HCT116 (cell line): ENCODE measurements at regions not wholly inside any gene's neighbourhood (a gene's known extent, or its start where the extent isn't known, plus 50 kb on each side); places are given as distances from the start of the nearest gene placed in this dataset.

ENCODE experiments used
- ATAC-seq: fragments of 200-7000 bp; cut with Tn5 transposase; 2 replicates; pipeline ENCODE4 v1.9.1; 2020; ENCODE audit warnings: mild to moderate bottlenecking, moderate library complexity
- BruUV-seq: library from RNA; stranded (reverse); fragments of 400-500 nt; replicated peaks from 2 replicates; lab custom pipeline; 2021; lab: Mats Ljungman, UMichigan
- CTCF ChIA-PET: fragments of 300-600 bp; sonication (Branson Sonifier 250); formaldehyde crosslinking; loops from one replicate; lab custom pipeline; 2021; ENCODE audit warnings: antibody characterized with exemption; lab: Charles Lee
- POLR2A ChIA-PET: fragments of 300-600, 350-600 bp; sonication (Branson Sonifier 250); formaldehyde crosslinking; loops from one replicate; lab custom pipeline; 2021; ENCODE audit warnings: antibody characterized with exemption; lab: Charles Lee
- RAD21 ChIA-PET, 2 experiments: fragments of 300-600 bp; sonication (Branson Sonifier 250); formaldehyde crosslinking; loops; one replicate each; lab custom pipeline; 2023; ENCODE audit warnings: low total read pairs in 2 of 2; ENCODE audit not compliant: uncharacterized antibody in 2 of 2, unreplicated experiment in 2 of 2, low non-redundant PET in 1 of 2; lab: Charles Lee
- DNase-seq: peaks from one replicate; pipeline ENCODE4 v3.0.0-alpha.2; 2010; ENCODE audit warnings: low read depth, low spot score
- H2AFZ ChIP-seq: fragments of 200-600 bp; shearing (Covaris generic), sonication (generic); 2 replicates; pipeline ENCODE4 v1.6.1; 2017; ENCODE audit warnings: low read depth, mixed run types, mixed read lengths, antibody characterized with exemption, low read length; ENCODE audit not compliant: poor library complexity, severe bottlenecking
- H3K27ac ChIP-seq: 2 replicates; pipeline ENCODE4 v1.5.1; 2012; ENCODE audit warnings: low read depth, low read length
- H3K27me3 ChIP-seq: fragments of 200-600 bp; sonication (generic); 2 replicates; pipeline ENCODE4 v1.6.1; 2016; ENCODE audit warnings: mixed run types, low read length, mixed read lengths; ENCODE audit not compliant: insufficient read depth
- H3K36me3 ChIP-seq, 2 experiments: fragments of 200-500 bp in 1 of 2; fragments of 200-600 bp in 1 of 2; sonication (Bioruptor generic) in 1 of 2; sonication (generic) in 1 of 2; 2 replicates each; pipeline versions ENCODE4 v1.5.1 to v1.6.1; 2014 to 2016; ENCODE audit warnings: low read length in 2 of 2, inconsistent platforms in 1 of 2, mixed read lengths in 1 of 2, mixed run types in 1 of 2; ENCODE audit not compliant: insufficient read depth in 2 of 2, control insufficient read depth in 1 of 2
- H3K4me1 ChIP-seq, 2 experiments: fragments of 200-600 bp in 1 of 2; sonication (generic) in 1 of 2; 2 replicates each; pipeline versions ENCODE4 v1.5.1 to v1.6.1; 2012 to 2017; ENCODE audit warnings: low read length in 2 of 2, inconsistent platforms in 1 of 2, mild to moderate bottlenecking in 1 of 2, mixed read lengths in 1 of 2, mixed run types in 1 of 2, moderate library complexity in 1 of 2; ENCODE audit not compliant: insufficient read depth in 2 of 2, control insufficient read depth in 1 of 2
- H3K4me2 ChIP-seq: fragments of 200-600 bp; sonication (generic); 2 replicates; pipeline ENCODE4 v1.6.1; 2017; ENCODE audit warnings: mixed run types, low read length, mixed read lengths
- H3K4me3 ChIP-seq, 2 experiments: fragments of 200-600 bp in 1 of 2; sonication (generic) in 1 of 2; replicated peaks in 1 of 2; 2 replicates each; pipeline ENCODE4 v1.5.1; 2011 to 2016; ENCODE audit warnings: low read length in 2 of 2, control low read depth in 1 of 2, low read depth in 1 of 2, mild to moderate bottlenecking in 1 of 2, mixed read lengths in 1 of 2, mixed run types in 1 of 2
- H3K79me2 ChIP-seq: fragments of 200-600 bp; sonication (generic); 2 replicates; pipeline ENCODE4 v1.6.1; 2017; ENCODE audit warnings: mild to moderate bottlenecking, mixed run types, low read length, moderate library complexity, mixed read lengths; ENCODE audit not compliant: insufficient read depth
- H3K9ac ChIP-seq: fragments of 200-600 bp; sonication (generic); 2 replicates; pipeline ENCODE4 v1.6.1; 2016; ENCODE audit warnings: low read length, mixed read lengths
- H3K9me2 ChIP-seq: fragments of 200-600 bp; sonication (generic), shearing (Covaris generic); 2 replicates; pipeline ENCODE4 v1.6.1; 2017; ENCODE audit warnings: mixed run types, mild to moderate bottlenecking, moderate library complexity; ENCODE audit not compliant: insufficient read depth
- H3K9me3 ChIP-seq, 2 experiments: fragments of 200-500 bp in 1 of 2; fragments of 200-600 bp in 1 of 2; sonication (Bioruptor generic) in 1 of 2; sonication (generic) in 1 of 2; 2 replicates each; pipeline ENCODE4 v1.6.1; 2014 to 2017; ENCODE audit warnings: low read length in 2 of 2, mixed read lengths in 2 of 2, inconsistent platforms in 1 of 2, low read depth in 1 of 2, mild to moderate bottlenecking in 1 of 2, mixed run types in 1 of 2, moderate library complexity in 1 of 2; ENCODE audit not compliant: control insufficient read depth in 1 of 2, insufficient read depth in 1 of 2
- H4K20me1 ChIP-seq: fragments of 200-600 bp; sonication (generic), shearing (Covaris generic); 2 replicates; pipeline ENCODE4 v1.6.1; 2017; ENCODE audit warnings: mixed run types, mild to moderate bottlenecking, moderate library complexity; ENCODE audit not compliant: insufficient read depth
- CBX3 ChIP-seq: IDR thresholded peaks from 2 replicates; pipeline ENCODE4 v1.6.1; 2012; ENCODE audit warnings: low read depth
- CEBPB ChIP-seq: IDR thresholded peaks from 2 replicates; pipeline ENCODE4 v1.6.1; 2012; ENCODE audit warnings: low read depth
- EGR1 ChIP-seq: IDR thresholded peaks from 2 replicates; pipeline ENCODE4 v1.6.1; 2012; ENCODE audit warnings: low read depth
- EZH2phosphoT487 ChIP-seq: fragments of 200-600 bp; IDR thresholded peaks from 2 replicates; pipeline ENCODE4 v1.6.1; 2018; ENCODE audit warnings: antibody characterized with exemption, borderline replicate concordance
- FOSL1 ChIP-seq: IDR thresholded peaks from 2 replicates; pipeline ENCODE4 v1.6.1; 2012; ENCODE audit warnings: low read depth
- POLR2A ChIP-seq: IDR thresholded peaks from 2 replicates; pipeline ENCODE4 v1.7.0; 2011; ENCODE audit warnings: borderline replicate concordance; ENCODE audit not compliant: insufficient read depth, insufficient read length; ENCODE audit errors: extremely low read depth
- POLR2AphosphoS5 ChIP-seq: IDR thresholded peaks from 2 replicates; pipeline ENCODE4 v1.6.1; 2011; ENCODE audit warnings: mild to moderate bottlenecking, low read depth, low read length, moderate library complexity
- RAD21 ChIP-seq: IDR thresholded peaks from 2 replicates; pipeline ENCODE4 v1.6.1; 2012; ENCODE audit warnings: low read depth, mild to moderate bottlenecking
- SIN3A ChIP-seq: IDR thresholded peaks from 2 replicates; pipeline ENCODE4 v1.6.1; 2012; ENCODE audit warnings: low read depth
- SRF ChIP-seq: IDR thresholded peaks from 2 replicates; pipeline ENCODE4 v1.6.1; 2012; ENCODE audit warnings: low read depth
- ZNF274 ChIP-seq: fragments of 200-500 bp; sonication (Bioruptor generic); IDR thresholded peaks from 2 replicates; pipeline ENCODE4 v1.6.1; 2014; ENCODE audit warnings: mild to moderate bottlenecking, low read depth, low read length, inconsistent platforms
- intact Hi-C: fragments of 100-400 bp; cut with micrococcal nuclease; formaldehyde crosslinking; loops from 2 replicates; pipeline ENCODE4 v1.10.0; 2022
- TF ChIP-seq, protein P1 (sequence below): IDR thresholded peaks from 2 replicates; pipeline ENCODE4 v1.6.1; 2012; ENCODE audit warnings: low read depth
- TF ChIP-seq, protein P2 (sequence below): IDR thresholded peaks from 2 replicates; pipeline ENCODE4 v1.6.1; 2011; ENCODE audit warnings: mild to moderate bottlenecking, low read length, moderate library complexity; ENCODE audit not compliant: insufficient replicate concordance; ENCODE audit errors: extremely low read depth
- TF ChIP-seq, protein P3 (sequence below), 3 experiments: fragments of 200-600 bp in 1 of 3; sonication (generic) in 1 of 3; IDR thresholded peaks in 2 of 3; conservative IDR thresholded peaks in 1 of 3; 2 replicates each; pipeline ENCODE4 v1.5.1; 2012 to 2017; ENCODE audit warnings: low read depth in 2 of 3, low read length in 2 of 3, antibody characterized with exemption in 1 of 3, borderline replicate concordance in 1 of 3, control low read depth in 1 of 3, mild to moderate bottlenecking in 1 of 3, mixed read lengths in 1 of 3, mixed run types in 1 of 3, moderate library complexity in 1 of 3; ENCODE audit not compliant: insufficient read depth in 1 of 3

DNA sequence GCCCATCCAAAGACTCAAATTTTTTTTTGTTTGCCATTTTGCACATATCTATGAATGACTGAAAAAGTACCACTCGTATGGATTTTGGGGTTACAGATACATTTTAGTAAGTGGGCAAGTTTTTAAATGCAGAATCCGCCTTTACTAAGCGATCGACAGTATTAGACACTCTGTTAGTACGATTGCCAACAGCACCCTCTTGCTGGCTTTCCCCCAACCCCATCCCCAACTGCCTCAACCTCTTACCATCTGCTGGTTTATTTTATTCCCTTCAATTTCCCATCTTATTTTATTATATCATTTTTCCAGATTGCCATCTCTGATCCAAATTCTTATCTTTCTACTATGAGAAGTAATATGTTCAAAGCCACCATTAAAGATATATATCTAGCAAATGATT, 244.8 kb downstream of the LRRIQ3 start (continued):
- TF ChIP-seq, protein P1, sequence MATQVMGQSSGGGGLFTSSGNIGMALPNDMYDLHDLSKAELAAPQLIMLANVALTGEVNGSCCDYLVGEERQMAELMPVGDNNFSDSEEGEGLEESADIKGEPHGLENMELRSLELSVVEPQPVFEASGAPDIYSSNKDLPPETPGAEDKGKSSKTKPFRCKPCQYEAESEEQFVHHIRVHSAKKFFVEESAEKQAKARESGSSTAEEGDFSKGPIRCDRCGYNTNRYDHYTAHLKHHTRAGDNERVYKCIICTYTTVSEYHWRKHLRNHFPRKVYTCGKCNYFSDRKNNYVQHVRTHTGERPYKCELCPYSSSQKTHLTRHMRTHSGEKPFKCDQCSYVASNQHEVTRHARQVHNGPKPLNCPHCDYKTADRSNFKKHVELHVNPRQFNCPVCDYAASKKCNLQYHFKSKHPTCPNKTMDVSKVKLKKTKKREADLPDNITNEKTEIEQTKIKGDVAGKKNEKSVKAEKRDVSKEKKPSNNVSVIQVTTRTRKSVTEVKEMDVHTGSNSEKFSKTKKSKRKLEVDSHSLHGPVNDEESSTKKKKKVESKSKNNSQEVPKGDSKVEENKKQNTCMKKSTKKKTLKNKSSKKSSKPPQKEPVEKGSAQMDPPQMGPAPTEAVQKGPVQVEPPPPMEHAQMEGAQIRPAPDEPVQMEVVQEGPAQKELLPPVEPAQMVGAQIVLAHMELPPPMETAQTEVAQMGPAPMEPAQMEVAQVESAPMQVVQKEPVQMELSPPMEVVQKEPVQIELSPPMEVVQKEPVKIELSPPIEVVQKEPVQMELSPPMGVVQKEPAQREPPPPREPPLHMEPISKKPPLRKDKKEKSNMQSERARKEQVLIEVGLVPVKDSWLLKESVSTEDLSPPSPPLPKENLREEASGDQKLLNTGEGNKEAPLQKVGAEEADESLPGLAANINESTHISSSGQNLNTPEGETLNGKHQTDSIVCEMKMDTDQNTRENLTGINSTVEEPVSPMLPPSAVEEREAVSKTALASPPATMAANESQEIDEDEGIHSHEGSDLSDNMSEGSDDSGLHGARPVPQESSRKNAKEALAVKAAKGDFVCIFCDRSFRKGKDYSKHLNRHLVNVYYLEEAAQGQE: no peak
- TF ChIP-seq RAD21: no peak
- TF ChIP-seq SRF: no peak

DNA sequence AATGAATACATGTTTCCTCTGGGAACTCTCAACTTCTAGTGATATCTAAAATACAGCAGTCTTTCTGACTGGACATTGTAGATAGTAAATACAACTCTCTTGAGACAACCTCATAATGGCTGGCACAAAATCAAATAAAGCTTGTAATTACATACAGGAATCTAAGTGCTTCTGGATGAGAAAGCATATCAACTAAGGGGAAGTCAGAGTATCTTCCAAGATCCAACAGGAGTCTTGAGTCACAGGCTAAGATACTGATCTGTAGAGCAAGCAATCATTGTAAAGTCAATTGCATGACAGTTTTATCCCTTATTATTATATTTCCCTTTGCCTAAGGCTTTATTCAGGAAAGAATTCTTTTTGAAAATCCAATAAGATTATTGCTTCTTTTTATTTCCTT, 249.9 kb downstream of the LRRIQ3 start:
- Histone ChIP-seq H4K20me1 (no peaks in the 10 kb centered on the region; the same call in 1 of the 2 replicates), H3K9me2 (no peaks in the 10 kb centered on the region), H3K27me3 (no peaks in the 10 kb centered on the region), H3K4me1 (no peaks in the 10 kb centered on the region), H3K4me2 (no peak overlapping the region), H2AFZ (no peak overlapping the region), H3K79me2 (no peaks in the 10 kb centered on the region), H3K27ac (no peak overlapping the region), H3K36me3 (no peaks in the 10 kb centered on the region), H3K9me3 (peaks cover 0 to 10% of the 10 kb centered on the region in 2 experiments; a peak in 1 of 4 replicates), H3K4me3 (no peak overlapping the region), H3K9ac (no peak overlapping the region)
- ChIA-PET CTCF (no interaction called here), RAD21 (no interaction called here), POLR2A (no interaction called here)
- ATAC-seq: no peak
- no peak for DNase-seq
- intact Hi-C loops: no loop called here
- no TSS peak for BruUV-seq
- TF ChIP-seq, protein P2, sequence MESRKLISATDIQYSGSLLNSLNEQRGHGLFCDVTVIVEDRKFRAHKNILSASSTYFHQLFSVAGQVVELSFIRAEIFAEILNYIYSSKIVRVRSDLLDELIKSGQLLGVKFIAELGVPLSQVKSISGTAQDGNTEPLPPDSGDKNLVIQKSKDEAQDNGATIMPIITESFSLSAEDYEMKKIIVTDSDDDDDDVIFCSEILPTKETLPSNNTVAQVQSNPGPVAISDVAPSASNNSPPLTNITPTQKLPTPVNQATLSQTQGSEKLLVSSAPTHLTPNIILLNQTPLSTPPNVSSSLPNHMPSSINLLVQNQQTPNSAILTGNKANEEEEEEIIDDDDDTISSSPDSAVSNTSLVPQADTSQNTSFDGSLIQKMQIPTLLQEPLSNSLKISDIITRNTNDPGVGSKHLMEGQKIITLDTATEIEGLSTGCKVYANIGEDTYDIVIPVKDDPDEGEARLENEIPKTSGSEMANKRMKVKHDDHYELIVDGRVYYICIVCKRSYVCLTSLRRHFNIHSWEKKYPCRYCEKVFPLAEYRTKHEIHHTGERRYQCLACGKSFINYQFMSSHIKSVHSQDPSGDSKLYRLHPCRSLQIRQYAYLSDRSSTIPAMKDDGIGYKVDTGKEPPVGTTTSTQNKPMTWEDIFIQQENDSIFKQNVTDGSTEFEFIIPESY: no peak
- no peak for TF ChIP-seq FOSL1
- TF ChIP-seq, protein P3, sequence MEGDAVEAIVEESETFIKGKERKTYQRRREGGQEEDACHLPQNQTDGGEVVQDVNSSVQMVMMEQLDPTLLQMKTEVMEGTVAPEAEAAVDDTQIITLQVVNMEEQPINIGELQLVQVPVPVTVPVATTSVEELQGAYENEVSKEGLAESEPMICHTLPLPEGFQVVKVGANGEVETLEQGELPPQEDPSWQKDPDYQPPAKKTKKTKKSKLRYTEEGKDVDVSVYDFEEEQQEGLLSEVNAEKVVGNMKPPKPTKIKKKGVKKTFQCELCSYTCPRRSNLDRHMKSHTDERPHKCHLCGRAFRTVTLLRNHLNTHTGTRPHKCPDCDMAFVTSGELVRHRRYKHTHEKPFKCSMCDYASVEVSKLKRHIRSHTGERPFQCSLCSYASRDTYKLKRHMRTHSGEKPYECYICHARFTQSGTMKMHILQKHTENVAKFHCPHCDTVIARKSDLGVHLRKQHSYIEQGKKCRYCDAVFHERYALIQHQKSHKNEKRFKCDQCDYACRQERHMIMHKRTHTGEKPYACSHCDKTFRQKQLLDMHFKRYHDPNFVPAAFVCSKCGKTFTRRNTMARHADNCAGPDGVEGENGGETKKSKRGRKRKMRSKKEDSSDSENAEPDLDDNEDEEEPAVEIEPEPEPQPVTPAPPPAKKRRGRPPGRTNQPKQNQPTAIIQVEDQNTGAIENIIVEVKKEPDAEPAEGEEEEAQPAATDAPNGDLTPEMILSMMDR (IDR thresholded peaks at IDR 0.05 in 2 of 3, conservative IDR thresholded peaks at IDR 0.05 in 1 of 3; ENCODE audit: borderline replicate concordance in 1 of 3, insufficient read depth in 1 of 3, low read depth in 2 of 3, low read length in 2 of 3): no peak
- TF ChIP-seq EZH2phosphoT487: no peak
- no peak for TF ChIP-seq POLR2AphosphoS5
- TF ChIP-seq ZNF274: no peak
- TF ChIP-seq, protein P1: no peak
- TF ChIP-seq SIN3A: no peak
- no peak for TF ChIP-seq RAD21
- TF ChIP-seq CEBPB: no peak
- TF ChIP-seq POLR2A: no peak
- TF ChIP-seq EGR1: no peak
- no peak for TF ChIP-seq CBX3
